ENCODE measurements at regions not wholly inside any gene's neighbourhood (a gene's known extent, or its start where the extent isn't known, plus 50 kb on each side); places are given as distances from the start of the nearest gene placed in this dataset.

GRCh38 chr3:106129939-106130338 is 261.1 kb upstream of the CBLB start:
- no peak for TF ChIP-seq CTCF (IDR thresholded peaks at IDR 0.05)
- no peak for TF ChIP-seq POLR2A (IDR thresholded peaks at IDR 0.05)

All from Peyer's patch (tissue), 4 donors.